HepG2 (cell line): ENCODE measurements at regions not wholly inside any gene's neighbourhood (a gene's known extent, or its start where the extent isn't known, plus 50 kb on each side); places are given as distances from the start of the nearest gene placed in this dataset.

Source experiments
- FOXA1 ChIP-seq, 2 experiments: fragments of 450-650 bp in 1 of 2; sonication (generic) in 1 of 2; formaldehyde crosslinking in 1 of 2; IDR thresholded peaks; 2 replicates each; pipeline versions ENCODE4 v1.4.0 to v1.6.1; 2016 to 2020; ENCODE audit warnings: missing genetic modification reagents in 1 of 2
- NFYB ChIP-seq: sonication (generic); formaldehyde crosslinking; IDR thresholded peaks from 2 replicates; pipeline ENCODE4 v1.4.0; 2020; ENCODE audit warnings: missing genetic modification reagents
- SSRP1 ChIP-seq: IDR thresholded peaks from 2 replicates; pipeline ENCODE4 v1.6.1; 2016; ENCODE audit warnings: control low read depth
- U2AF2 ChIP-seq: fragments of 200-400 bp; formaldehyde crosslinking; IDR thresholded peaks from 2 replicates; pipeline ENCODE4 v1.6.1; 2017; ENCODE audit warnings: low read depth, mild to moderate bottlenecking, low read length
- ZNF121 ChIP-seq: sonication (generic); formaldehyde crosslinking; IDR thresholded peaks from 2 replicates; pipeline ENCODE4 v1.5.0; 2020; ENCODE audit warnings: mild to moderate bottlenecking, missing genetic modification reagents

DNA sequence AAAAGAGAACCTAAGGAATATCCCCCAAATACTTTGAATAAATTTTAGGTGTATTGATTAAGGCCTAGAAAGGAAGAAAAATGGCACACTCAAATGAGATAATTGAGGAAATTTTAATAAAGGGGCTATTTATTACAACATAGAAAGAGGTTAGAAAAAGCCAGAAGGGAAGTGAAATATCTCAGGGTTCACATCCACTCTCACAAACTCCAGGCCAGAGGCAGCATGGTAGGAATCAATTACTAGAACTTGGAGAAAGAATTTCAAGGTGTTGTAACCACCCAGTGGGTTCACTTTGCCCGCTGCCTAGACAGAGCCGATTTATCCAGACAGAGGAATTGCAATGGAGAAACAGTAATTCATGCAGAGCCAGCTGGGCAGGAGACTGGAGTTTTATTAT lies 617.5 kb upstream of the ACVR2A start:
- no peak for TF ChIP-seq SSRP1 (CRISPR knock-in tag)
- TF ChIP-seq ZNF121 (CRISPR knock-in tag): no peak
- no peak for TF ChIP-seq FOXA1 (IDR thresholded peaks at IDR 0.05)
- no peak for TF ChIP-seq FOXA1 (CRISPR knock-in tag; IDR thresholded peaks at IDR 0.05)
- TF ChIP-seq U2AF2: no peak
- TF ChIP-seq NFYB (CRISPR knock-in tag): no peak
